ENCODE measurements at regions not wholly inside any gene's neighbourhood (a gene's known extent, or its start where the extent isn't known, plus 50 kb on each side); places are given as distances from the start of the nearest gene placed in this dataset.

DNA sequence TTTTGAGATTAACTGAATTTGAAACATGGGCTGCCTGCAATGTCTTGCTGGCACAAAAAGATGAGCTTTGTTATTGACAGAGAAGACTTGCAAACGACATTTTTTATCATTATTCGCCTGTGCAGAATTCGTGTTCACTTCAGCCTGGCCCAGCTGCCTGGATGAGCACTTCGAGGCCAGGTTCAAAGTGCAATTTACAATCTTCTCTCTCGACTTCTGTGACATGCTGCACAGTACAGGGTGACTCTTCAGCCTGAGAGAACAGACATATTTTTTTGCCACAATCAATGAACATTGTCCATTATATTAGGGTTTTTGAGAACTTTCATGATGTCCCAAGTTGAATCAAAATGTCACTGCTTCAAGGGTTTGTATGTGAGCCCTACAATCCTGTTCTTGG lies 616.5 kb downstream of the SMARCA1 start:
- TF ChIP-seq POLR2A (IDR thresholded peaks at IDR 0.05; ENCODE audit: low read length) = no peak
- TF ChIP-seq GATA1 (IDR thresholded peaks at IDR 0.05; ENCODE audit: low read depth, low read length) = no peak
